Epithelial cell of proximal tubule (primary cell): ENCODE measurements at regions not wholly inside any gene's neighbourhood (a gene's known extent, or its start where the extent isn't known, plus 50 kb on each side); places are given as distances from the start of the nearest gene placed in this dataset.

Experiments
- DNase-seq: peaks from one replicate; pipeline ENCODE4 v3.0.0-alpha.2; 2011; ENCODE audit warnings: low read depth
- H3K4me3 ChIP-seq: 2 replicates; pipeline ENCODE4 v1.5.1; 2011; ENCODE audit warnings: low read depth, mild to moderate bottlenecking, low read length
- CTCF ChIP-seq: conservative IDR thresholded peaks from 2 replicates; pipeline ENCODE4 v1.5.1; 2012; ENCODE audit warnings: low read depth, mild to moderate bottlenecking, low read length

- no peak for TF ChIP-seq CTCF
- no peak for DNase-seq
- no peak overlapping the region for H3K4me3 ChIP-seq
These were observed 76.0 kb upstream of the PPM1J start for GRCh38 chr1:112790920-112791722.

- no peak for TF ChIP-seq CTCF
- no peak for DNase-seq
- no peak overlapping the region for H3K4me3 ChIP-seq
These were observed 73.4 kb upstream of the PPM1J start for GRCh38 chr1:112788561-112788960.

GRCh38 chr1:112788054-112788453 is 72.9 kb upstream of the PPM1J start:
- DNase-seq, result no peak
- H3K4me3 ChIP-seq, result no peak overlapping the region
- no peak for TF ChIP-seq CTCF

- no peak overlapping the region for H3K4me3 ChIP-seq
- no peak for DNase-seq
- no peak for TF ChIP-seq CTCF
These were observed 67.9 kb upstream of the PPM1J start for GRCh38 chr1:112783059-112783458.

- TF ChIP-seq CTCF, result no peak
- H3K4me3 ChIP-seq, result no peak overlapping the region
- DNase-seq, result no peak
These were observed 64.8 kb upstream of the PPM1J start for GRCh38 chr1:112779665-112780526.

GRCh38 chr1:112778137-112778536 is 63.0 kb upstream of the PPM1J start:
- TF ChIP-seq CTCF, result no peak
- no peak for DNase-seq
- no peak overlapping the region for H3K4me3 ChIP-seq
